ENCODE measurements at regions not wholly inside any gene's neighbourhood (a gene's known extent, or its start where the extent isn't known, plus 50 kb on each side); places are given as distances from the start of the nearest gene placed in this dataset.
"Not testable (repeated sequence)": the region's sequence is repeated elsewhere in the genome, so short reads cannot be mapped to it uniquely, and the experiment has no call there.

GRCh38 chr22:23499845-23500500, 80.1 kb downstream of the IGLL1 start:
- no peak overlapping the region for H3K4me3 ChIP-seq (ENCODE audit: low read depth, low read length)
- no peak overlapping the region for H3K27ac ChIP-seq (ENCODE audit: extremely low read depth, low read depth, low read length)
- POLR2A ChIA-PET, result no interaction called here
- CTCF ChIA-PET, result no interaction called here
- H3K36me3 ChIP-seq (ENCODE audit: control insufficient read depth in 2 of 2, insufficient read depth in 1 of 2, low read length in 2 of 2), result no peaks in the 10 kb centered on the region
- H3K4me1 ChIP-seq (ENCODE audit: control insufficient read depth, insufficient read depth, low read length), result no peaks in the 10 kb centered on the region
- TF ChIP-seq ZNF335 (tag by site-specific recombination; conservative IDR thresholded peaks at IDR 0.05), result no peak
- no peak for TF ChIP-seq SETDB1 (IDR thresholded peaks at IDR 0.05; ENCODE audit: insufficient read length, low read length)
- TF ChIP-seq ZNF214 (tag by site-specific recombination; IDR thresholded peaks at IDR 0.05; ENCODE audit: borderline replicate concordance), result no peak
- TF ChIP-seq ZNF785 (tag by site-specific recombination; IDR thresholded peaks at IDR 0.05), result no peak
- TF ChIP-seq ZNF184 (tag by site-specific recombination; IDR thresholded peaks at IDR 0.05), result no peak
- TF ChIP-seq ZNF155 (tag by site-specific recombination; IDR thresholded peaks at IDR 0.05), result no peak
- TF ChIP-seq ZSCAN23 (tag by site-specific recombination; IDR thresholded peaks at IDR 0.05), result no peak
- TF ChIP-seq, protein P1, sequence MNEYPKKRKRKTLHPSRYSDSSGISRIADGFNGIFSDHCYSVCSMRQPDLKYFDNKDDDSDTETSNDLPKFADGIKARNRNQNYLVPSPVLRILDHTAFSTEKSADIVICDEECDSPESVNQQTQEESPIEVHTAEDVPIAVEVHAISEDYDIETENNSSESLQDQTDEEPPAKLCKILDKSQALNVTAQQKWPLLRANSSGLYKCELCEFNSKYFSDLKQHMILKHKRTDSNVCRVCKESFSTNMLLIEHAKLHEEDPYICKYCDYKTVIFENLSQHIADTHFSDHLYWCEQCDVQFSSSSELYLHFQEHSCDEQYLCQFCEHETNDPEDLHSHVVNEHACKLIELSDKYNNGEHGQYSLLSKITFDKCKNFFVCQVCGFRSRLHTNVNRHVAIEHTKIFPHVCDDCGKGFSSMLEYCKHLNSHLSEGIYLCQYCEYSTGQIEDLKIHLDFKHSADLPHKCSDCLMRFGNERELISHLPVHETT (tag by site-specific recombination; IDR thresholded peaks at IDR 0.05), result no peak
- no peaks in the 10 kb centered on the region for H3K9me3 ChIP-seq (ENCODE audit: control insufficient read depth, insufficient read depth, low read depth, low read length)

GRCh38 chr22:23498811-23499798, 81.0 kb downstream of the IGLL1 start:
- ChIA-PET POLR2A (no interaction called here), CTCF (no interaction called here)
- no peaks in the 10 kb centered on the region for H3K36me3 ChIP-seq (ENCODE audit: control insufficient read depth in 2 of 2, insufficient read depth in 1 of 2, low read length in 2 of 2)
- H3K4me3 ChIP-seq (ENCODE audit: low read depth, low read length), result no peak overlapping the region
- H3K9me3 ChIP-seq (ENCODE audit: control insufficient read depth, insufficient read depth, low read depth, low read length), result no peaks in the 10 kb centered on the region
- TF ChIP-seq ZIC2 (tag by site-specific recombination; IDR thresholded peaks at IDR 0.05) (peak; percentile 37), ZNF555 (tag by site-specific recombination; conservative IDR thresholded peaks at IDR 0.05) (no peak)
- no peak overlapping the region for H3K27ac ChIP-seq (ENCODE audit: extremely low read depth, low read depth, low read length)
- no peaks in the 10 kb centered on the region for H3K4me1 ChIP-seq (ENCODE audit: control insufficient read depth, insufficient read depth, low read length)

DNA sequence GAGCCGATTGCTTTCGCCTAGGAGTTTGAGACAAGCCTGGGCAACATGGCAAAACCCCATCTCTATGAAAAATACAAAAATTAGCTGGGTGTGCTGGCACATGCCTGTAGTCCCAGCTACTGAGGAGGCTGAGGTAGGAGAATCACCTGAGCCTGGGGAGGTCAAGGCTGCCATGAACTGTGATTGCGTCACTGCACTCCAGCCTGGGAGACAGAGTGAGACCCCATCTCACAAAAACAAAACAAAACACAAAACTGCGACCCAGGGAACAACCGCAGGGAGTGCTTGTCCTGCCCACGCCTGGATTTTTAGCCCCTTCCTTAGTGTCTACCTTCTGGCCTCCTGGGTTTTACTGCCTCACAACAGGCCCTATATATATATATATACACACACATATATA, 82.2 kb downstream of the IGLL1 start:
- H3K4me3 ChIP-seq (ENCODE audit: low read depth, low read length); H3K9me3 ChIP-seq (ENCODE audit: control insufficient read depth, insufficient read depth, low read depth, low read length); H3K4me1 ChIP-seq (ENCODE audit: control insufficient read depth, insufficient read depth, low read length); POLR2A ChIA-PET; H3K36me3 ChIP-seq (ENCODE audit: control insufficient read depth in 2 of 2, insufficient read depth in 1 of 2, low read length in 2 of 2); H3K27ac ChIP-seq (ENCODE audit: extremely low read depth, low read depth, low read length): not testable (repeated sequence)
- CTCF ChIA-PET, result interaction anchor here (0.6 kb wide), 1 partner anchor 360 kb away, joined by 4 read pairs; the partner anchor contains the start of gene SLC2A11

DNA sequence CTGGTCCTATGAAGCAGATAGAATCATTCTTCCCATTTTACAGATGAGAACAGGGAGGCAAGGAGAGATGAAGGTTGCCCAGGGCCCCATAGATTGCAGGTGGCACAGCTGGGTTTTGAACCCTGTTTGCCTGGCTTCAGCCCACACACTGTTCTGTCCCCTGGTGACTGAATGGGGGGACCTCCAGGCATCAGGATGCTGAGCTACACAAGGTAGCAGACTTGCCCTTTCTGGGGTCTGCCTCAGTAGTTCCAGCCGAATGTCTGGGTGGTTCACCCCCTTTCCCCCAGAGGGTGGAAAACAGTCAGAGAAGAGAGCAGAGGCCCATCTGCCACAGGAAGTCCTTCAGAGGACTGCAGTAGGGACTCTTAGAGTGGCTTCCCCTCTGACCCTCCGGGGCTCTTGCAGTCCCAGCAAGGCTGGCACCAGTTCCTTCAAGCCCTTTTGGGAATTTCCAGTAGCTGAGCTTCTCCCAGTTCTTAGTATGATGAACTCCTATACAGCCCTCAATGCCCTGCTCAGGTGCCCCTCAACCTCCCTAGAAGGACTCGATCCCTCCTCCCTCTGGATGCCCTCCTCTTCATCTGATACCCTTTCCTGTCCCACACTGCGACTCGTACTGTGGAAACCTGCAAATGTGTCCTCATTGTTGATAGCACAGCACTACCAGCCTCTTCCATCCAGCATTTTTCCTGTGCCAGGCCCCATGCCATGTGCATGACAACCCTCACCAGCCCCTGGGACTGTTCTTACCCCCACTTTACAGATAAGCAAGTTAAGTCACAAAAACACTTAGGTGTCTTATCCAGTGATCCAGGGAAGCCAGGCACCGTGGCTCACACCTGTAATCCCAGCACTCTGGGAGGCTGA, 82.8 kb downstream of the IGLL1 start:
- no peaks in the 10 kb centered on the region for H3K9me3 ChIP-seq (ENCODE audit: control insufficient read depth, insufficient read depth, low read depth, low read length)
- no peak overlapping the region for H3K27ac ChIP-seq (ENCODE audit: extremely low read depth, low read depth, low read length)
- no peak overlapping the region for H3K4me3 ChIP-seq (ENCODE audit: low read depth, low read length)
- no peaks in the 10 kb centered on the region for H3K4me1 ChIP-seq (ENCODE audit: control insufficient read depth, insufficient read depth, low read length)
- POLR2A ChIA-PET, result no interaction called here
- no peaks in the 10 kb centered on the region for H3K36me3 ChIP-seq (ENCODE audit: control insufficient read depth in 2 of 2, insufficient read depth in 1 of 2, low read length in 2 of 2)
- TF ChIP-seq ZFP3 (tag by site-specific recombination; IDR thresholded peaks at IDR 0.05; ENCODE audit: low read depth), result peak; percentile 90
- TF ChIP-seq ZNF558 (tag by site-specific recombination; IDR thresholded peaks at IDR 0.05), result no peak
- TF ChIP-seq ZNF394 (tag by site-specific recombination; IDR thresholded peaks at IDR 0.05; ENCODE audit: borderline replicate concordance), result no peak
- CTCF ChIA-PET, result no interaction called here

Measured in HEK293 (cell line).